H9 (cell line): ENCODE measurements at regions not wholly inside any gene's neighbourhood (a gene's known extent, or its start where the extent isn't known, plus 50 kb on each side); places are given as distances from the start of the nearest gene placed in this dataset.

Source experiments
- DNase-seq: peaks from one replicate; pipeline ENCODE4 v3.0.0-alpha.2; 2017
- H2AFZ ChIP-seq: one replicate; pipeline ENCODE4 v1.6.1; 2013; ENCODE audit warnings: mild to moderate bottlenecking, low read length, control low read depth, moderate library complexity
- H2AK5ac ChIP-seq: 2 replicates; pipeline ENCODE4 v1.6.1; 2013; ENCODE audit warnings: low read length, control low read depth, mixed read lengths; ENCODE audit not compliant: insufficient read length
- H2BK120ac ChIP-seq: one replicate; pipeline ENCODE4 v1.6.1; 2013; ENCODE audit warnings: low read depth, mild to moderate bottlenecking, low read length, control low read depth, inconsistent platforms; ENCODE audit not compliant: poor library complexity, severe bottlenecking
- H2BK12ac ChIP-seq: 2 replicates; pipeline ENCODE4 v1.6.1; 2013; ENCODE audit warnings: low read length, control low read depth, mixed read lengths, low read depth; ENCODE audit not compliant: insufficient read length
- H2BK15ac ChIP-seq: 2 replicates; pipeline ENCODE4 v1.6.1; 2013; ENCODE audit warnings: low read depth, low read length, control low read depth
- H2BK20ac ChIP-seq: one replicate; pipeline ENCODE4 v1.6.1; 2013; ENCODE audit warnings: low read depth, mild to moderate bottlenecking, low read length, control low read depth, inconsistent platforms; ENCODE audit not compliant: poor library complexity, severe bottlenecking
- H2BK5ac ChIP-seq: 2 replicates; pipeline ENCODE4 v1.6.1; 2013; ENCODE audit warnings: low read length, control low read depth, mixed read lengths; ENCODE audit not compliant: insufficient read length
- H3K14ac ChIP-seq: 2 replicates; pipeline ENCODE4 v1.6.1; 2013; ENCODE audit warnings: low read length, control low read depth; ENCODE audit not compliant: insufficient read depth
- H3K18ac ChIP-seq: 2 replicates; pipeline ENCODE4 v1.6.1; 2013; ENCODE audit warnings: low read depth, mild to moderate bottlenecking, mixed read lengths, low read length, control low read depth; ENCODE audit not compliant: insufficient read length
- H3K23ac ChIP-seq: 2 replicates; pipeline ENCODE4 v1.6.1; 2013; ENCODE audit warnings: low read length, control low read depth, mixed read lengths, low read depth; ENCODE audit not compliant: insufficient read length
- H3K23me2 ChIP-seq: 2 replicates; pipeline ENCODE4 v1.6.1; 2013; ENCODE audit warnings: low read depth, mild to moderate bottlenecking, mixed read lengths, low read length, control low read depth; ENCODE audit not compliant: insufficient read length, poor library complexity, severe bottlenecking
- H3K27ac ChIP-seq: 2 replicates; pipeline ENCODE4 v1.5.1; 2013; ENCODE audit warnings: low read length, control low read depth, mixed read lengths, low read depth; ENCODE audit not compliant: insufficient read length
- H3K27me3 ChIP-seq: 2 replicates; pipeline ENCODE4 v1.6.1; 2013; ENCODE audit warnings: low read length, control low read depth, inconsistent platforms; ENCODE audit not compliant: insufficient read depth
- H3K4ac ChIP-seq: 2 replicates; pipeline ENCODE4 v1.6.1; 2013; ENCODE audit warnings: low read depth, mild to moderate bottlenecking, control low read depth, inconsistent platforms, low read length, moderate library complexity
- H3K4me1 ChIP-seq: 2 replicates; pipeline ENCODE4 v1.6.1; 2013; ENCODE audit warnings: low read length, control low read depth, inconsistent platforms; ENCODE audit not compliant: insufficient read depth
- H3K4me2 ChIP-seq: 2 replicates; pipeline ENCODE4 v1.6.1; 2013; ENCODE audit warnings: low read length, control low read depth, mixed read lengths; ENCODE audit not compliant: insufficient read length, insufficient read depth
- H3K56ac ChIP-seq: 2 replicates; pipeline ENCODE4 v1.6.1; 2013; ENCODE audit warnings: low read depth, mild to moderate bottlenecking, mixed read lengths, low read length, control low read depth; ENCODE audit not compliant: insufficient read length
- H3K79me1 ChIP-seq: 2 replicates; pipeline ENCODE4 v1.6.1; 2013; ENCODE audit warnings: low read depth, mild to moderate bottlenecking, moderate library complexity, low read length, control low read depth, inconsistent platforms; ENCODE audit not compliant: insufficient read depth, poor library complexity, severe bottlenecking
- H3K79me2 ChIP-seq: 2 replicates; pipeline ENCODE4 v1.6.1; 2013; ENCODE audit warnings: low read length, control low read depth, inconsistent platforms; ENCODE audit not compliant: insufficient read depth
- H3K9ac ChIP-seq: 2 replicates; pipeline ENCODE4 v1.6.1; 2013; ENCODE audit warnings: low read length, control low read depth, mixed read lengths; ENCODE audit not compliant: insufficient read length; ENCODE audit errors: extremely low read depth
- H3K9me3 ChIP-seq: one replicate; pipeline ENCODE4 v1.6.1; 2013; ENCODE audit warnings: low read depth, low read length, inconsistent platforms; ENCODE audit not compliant: control insufficient read depth
- H3T11ph ChIP-seq: one replicate; pipeline ENCODE4 v1.6.1; 2013; ENCODE audit warnings: mild to moderate bottlenecking, low read length, control low read depth, inconsistent platforms
- H4K20me1 ChIP-seq: one replicate; pipeline ENCODE4 v1.6.1; 2013; ENCODE audit not compliant: control insufficient read depth, insufficient read length, insufficient read depth
- H4K5ac ChIP-seq: 2 replicates; pipeline ENCODE4 v1.6.1; 2013; ENCODE audit warnings: low read depth, mild to moderate bottlenecking, mixed read lengths, low read length, control low read depth; ENCODE audit not compliant: insufficient read length
- H4K8ac ChIP-seq: replicated peaks from 2 replicates; pipeline ENCODE4 v1.6.1; 2013; ENCODE audit warnings: low read length, control low read depth, mixed read lengths, low read depth; ENCODE audit not compliant: insufficient read length
- H4K91ac ChIP-seq: 2 replicates; pipeline ENCODE4 v1.6.1; 2013; ENCODE audit warnings: low read depth, mild to moderate bottlenecking, moderate library complexity, mixed read lengths, low read length, control low read depth; ENCODE audit not compliant: insufficient read length
- H3K27ac Mint-ChIP-seq, 3 experiments: 2 replicates in 2 of 3; 3 replicates in 1 of 3; pipeline ENCODE4 v1.8.0; 2020 to 2021; ENCODE audit warnings: mixed read lengths in 3 of 3, mild to moderate bottlenecking in 1 of 3, moderate library complexity in 1 of 3
- H3K27me3 Mint-ChIP-seq: 2 replicates; pipeline ENCODE4 v1.8.0; 2021; ENCODE audit warnings: low read depth, mild to moderate bottlenecking, moderate library complexity, mixed read lengths
- H3K36me3 Mint-ChIP-seq, 3 experiments: 2 replicates in 2 of 3; 3 replicates in 1 of 3; pipeline ENCODE4 v1.8.0; 2020 to 2021; ENCODE audit warnings: low read depth in 3 of 3, mixed read lengths in 3 of 3; ENCODE audit not compliant: insufficient read depth in 1 of 3
- H3K4me1 Mint-ChIP-seq, 2 experiments: 2 replicates each; pipeline ENCODE4 v1.8.0; 2020; ENCODE audit warnings: mixed read lengths in 2 of 2
- H3K4me3 Mint-ChIP-seq, 2 experiments: 2 replicates in 1 of 2; 3 replicates in 1 of 2; pipeline ENCODE4 v1.8.0; 2020 to 2021; ENCODE audit warnings: mild to moderate bottlenecking in 2 of 2, mixed read lengths in 2 of 2, moderate library complexity in 1 of 2
- H3K9me3 Mint-ChIP-seq, 2 experiments: 2 replicates in 1 of 2; 3 replicates in 1 of 2; pipeline ENCODE4 v1.8.0; 2020; ENCODE audit warnings: mild to moderate bottlenecking in 2 of 2, mixed read lengths in 2 of 2, moderate library complexity in 1 of 2
- CTCF ChIP-seq: fragments of 200-600 bp; sonication (generic); conservative IDR thresholded peaks from 3 replicates; pipeline ENCODE4 v1.8.0; 2021; ENCODE audit warnings: antibody characterized with exemption, mild to moderate bottlenecking
- WGBS: extraction: QIAGEN DNeasy Blood & Tissue Kit; methylation state at CpG from one replicate; pipeline ENCODE4 v1.1.7; 2013; ENCODE audit warnings: missing lambda C conversion rate, low lambda C conversion rate, mixed read lengths; ENCODE audit not compliant: insufficient read length; ENCODE audit errors: extremely low coverage; 5-methylcytosine and 5-hydroxymethylcytosine counted together

GRCh38 chr1:187840557-187840956 lies 1011.8 kb downstream of the PLA2G4A start:
- no CpG with 5 or more reads among the region's 1 CpG for WGBS
- DNase-seq, result no peak
- H3K4ac ChIP-seq, result no peak overlapping the region
- Mint-ChIP-seq H3K27me3 (no peaks in the 10 kb centered on the region), H3K27ac (no peak overlapping the region), H3K4me1 (no peaks in the 10 kb centered on the region), H3K36me3 (peaks cover 5 to 24% (median 7%) of the 10 kb centered on the region in 3 experiments; a peak in 5 of 7 replicates), H3K4me3 (no peak overlapping the region), H3K9me3 (peaks cover 25 to 28% of the 10 kb centered on the region in 2 experiments)
- no peak overlapping the region for H3K56ac ChIP-seq
- no peak overlapping the region for H2AK5ac ChIP-seq
- no peak overlapping the region for H3K18ac ChIP-seq
- H2BK120ac ChIP-seq, result no peak overlapping the region
- no peak overlapping the region for H3K14ac ChIP-seq
- H3K9me3 ChIP-seq, result peaks cover 10% of the 10 kb centered on the region
- no peaks in the 10 kb centered on the region for H3K79me2 ChIP-seq
- no peaks in the 10 kb centered on the region for H3K27me3 ChIP-seq
- H3T11ph ChIP-seq, result no peak overlapping the region
- no peaks in the 10 kb centered on the region for H3K23me2 ChIP-seq
- no peak for TF ChIP-seq CTCF
- no peak overlapping the region for H2AFZ ChIP-seq
- H2BK15ac ChIP-seq, result no peak overlapping the region
- no peak overlapping the region for H2BK5ac ChIP-seq
- no peaks in the 10 kb centered on the region for H3K79me1 ChIP-seq
- H4K20me1 ChIP-seq, result no peaks in the 10 kb centered on the region
- H2BK20ac ChIP-seq, result no peak overlapping the region
- no peak overlapping the region for H3K9ac ChIP-seq
- no peak overlapping the region for H3K4me2 ChIP-seq
- H4K91ac ChIP-seq, result no peak overlapping the region
- no peak overlapping the region for H2BK12ac ChIP-seq
- no peak overlapping the region for H3K23ac ChIP-seq
- no peak overlapping the region for H4K8ac ChIP-seq
- H3K4me1 ChIP-seq, result no peaks in the 10 kb centered on the region
- H3K27ac ChIP-seq, result no peak overlapping the region
- H4K5ac ChIP-seq, result no peak overlapping the region
